Umbilical cord (tissue), 1 donor: ENCODE measurements at regions not wholly inside any gene's neighbourhood (a gene's known extent, or its start where the extent isn't known, plus 50 kb on each side); places are given as distances from the start of the nearest gene placed in this dataset.

Experiments used
- DNase-seq: peaks from one replicate; pipeline ENCODE4 v3.0.0-alpha.2; 2015; ENCODE audit warnings: low spot score

- DNase-seq: no peak
Measured at GRCh38 chr3:103341078-103341606, 906.3 kb downstream of the ZPLD1 start.

- DNase-seq: peak; percentile 6
Measured at GRCh38 chr3:103342205-103342731, 907.5 kb downstream of the ZPLD1 start.

DNA sequence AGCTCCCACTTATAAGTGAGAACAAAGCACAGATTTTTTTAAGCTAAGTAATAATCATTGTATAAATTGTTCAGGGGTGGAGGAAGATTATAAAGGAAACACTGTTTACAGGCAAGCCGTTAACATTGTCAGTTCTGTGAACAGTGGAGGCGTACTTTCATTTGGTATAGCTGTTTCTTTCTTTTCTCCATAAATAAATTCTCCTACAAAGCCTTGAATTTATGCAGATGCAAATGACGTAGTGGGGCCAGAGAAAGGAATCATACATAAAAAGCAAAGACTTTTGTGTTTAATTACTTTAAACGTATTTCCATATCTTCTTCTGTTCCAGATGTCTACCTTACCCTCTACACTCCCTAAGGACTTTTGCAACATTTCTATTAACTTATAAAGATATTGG is 914.9 kb downstream of the ZPLD1 start:
- no peak for DNase-seq

GRCh38 chr3:103365467-103365866 is 930.7 kb downstream of the ZPLD1 start:
- no peak for DNase-seq

DNA sequence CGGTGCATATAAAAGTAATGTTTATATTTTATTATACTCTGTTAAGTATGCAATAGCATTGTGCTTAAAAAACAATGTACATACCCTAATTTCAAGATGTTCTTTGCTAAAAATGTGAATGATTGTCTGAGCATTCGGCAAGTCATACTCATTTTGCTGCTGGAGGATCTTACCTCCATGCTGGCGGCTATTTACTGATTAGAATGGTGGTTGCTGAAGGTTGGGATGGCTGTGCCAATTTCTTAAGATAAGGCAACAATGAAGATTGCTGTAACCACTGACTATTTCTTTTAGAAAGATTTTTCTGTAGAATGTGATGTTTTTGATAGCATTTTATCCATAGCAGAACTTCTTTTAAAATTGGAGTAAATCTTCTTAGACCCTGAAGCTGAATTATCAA is 932.7 kb downstream of the ZPLD1 start:
- DNase-seq: no peak

GRCh38 chr3:103371411-103371810 is 936.6 kb downstream of the ZPLD1 start:
- no peak for DNase-seq

DNA sequence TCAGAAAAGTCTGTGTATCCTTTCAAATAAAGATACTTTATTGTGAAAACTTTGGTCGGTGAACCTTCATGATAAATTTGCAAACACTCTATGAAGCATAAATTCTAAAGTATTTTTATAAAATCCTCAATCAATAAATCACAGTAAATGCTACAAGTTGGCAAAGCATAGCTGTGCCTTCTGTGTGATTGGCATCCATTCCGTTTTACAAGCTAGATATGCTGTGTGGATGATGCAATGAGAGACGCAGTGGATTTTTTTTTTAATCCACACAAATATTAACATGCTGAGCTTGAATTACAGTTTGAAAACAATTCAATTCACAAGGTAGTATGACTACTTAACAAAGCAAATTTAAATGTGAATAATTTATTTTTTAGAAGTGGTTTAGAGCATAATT is 937.2 kb downstream of the ZPLD1 start:
- DNase-seq: peak; percentile 2

DNA sequence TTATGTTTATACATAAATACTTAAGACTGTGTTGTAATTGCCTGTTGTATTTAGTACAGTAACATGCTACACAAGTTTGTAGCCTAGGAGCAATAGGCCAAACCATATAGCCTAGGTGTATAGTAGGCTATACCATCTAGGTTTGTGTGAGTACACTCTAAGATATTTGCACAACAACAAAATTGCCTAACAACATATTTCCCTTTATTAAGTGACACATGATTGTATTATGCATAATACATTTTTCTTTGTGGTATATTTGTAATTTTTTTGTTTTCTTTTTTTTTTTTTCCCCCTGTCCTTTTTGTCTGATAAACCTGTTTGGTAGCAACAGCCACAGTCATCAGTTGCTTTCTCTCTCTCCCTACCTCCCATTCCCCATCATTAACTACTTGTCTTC is 945.6 kb downstream of the ZPLD1 start:
- DNase-seq: no peak

GRCh38 chr3:103381296-103382079 is 946.7 kb downstream of the ZPLD1 start:
- DNase-seq: no peak

DNA sequence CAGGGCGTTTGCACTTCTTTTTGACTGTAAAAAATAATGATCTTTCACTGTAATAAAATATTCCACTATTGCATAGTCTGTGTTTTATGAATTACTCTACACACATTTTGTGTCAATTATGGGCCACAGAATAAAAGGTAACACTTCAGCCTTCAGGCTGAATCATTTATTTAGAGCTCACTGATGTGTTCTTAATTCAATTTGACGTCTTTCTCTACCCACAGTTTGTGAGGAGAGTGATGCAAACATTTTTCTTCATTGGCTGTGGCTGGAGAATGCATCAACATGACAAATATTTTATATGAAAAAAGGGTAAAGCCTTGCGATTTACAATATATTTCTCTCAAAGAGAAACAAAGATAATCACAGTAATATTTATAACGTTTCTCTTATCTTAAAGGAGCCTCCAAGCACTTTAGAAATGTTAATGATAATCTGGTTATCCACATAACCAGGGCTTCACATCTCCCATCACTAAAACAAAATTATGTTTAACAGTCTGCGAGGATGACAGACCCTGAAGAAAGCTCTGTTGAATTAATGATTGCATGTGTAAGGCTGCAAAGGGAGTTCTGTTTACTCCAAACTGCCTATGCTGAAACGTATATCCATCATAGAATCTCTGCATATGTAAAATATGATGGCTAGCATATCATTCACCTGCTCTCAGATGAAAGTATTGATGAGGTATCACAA is 951.3 kb downstream of the ZPLD1 start:
- DNase-seq: no peak

GRCh38 chr3:103388214-103388613 is 953.4 kb downstream of the ZPLD1 start:
- peak; percentile 4 for DNase-seq

DNA sequence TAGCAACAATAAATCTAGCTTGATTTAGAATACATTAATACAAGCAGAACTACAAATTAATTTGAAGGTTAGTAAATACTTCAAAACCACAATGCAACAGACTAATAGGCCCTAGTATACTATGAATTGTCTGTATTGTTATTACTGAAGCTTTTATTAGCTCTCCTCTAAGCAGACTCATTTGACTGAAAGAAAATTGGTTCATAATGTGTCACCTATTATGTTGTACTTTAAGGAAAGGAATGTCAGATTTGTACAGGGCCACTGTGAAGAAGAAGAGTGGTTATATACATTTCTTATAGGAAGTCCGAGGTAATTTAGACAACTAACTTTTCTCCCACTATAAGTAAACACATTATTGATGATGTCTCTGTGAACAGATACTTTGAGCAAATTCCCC is 954.5 kb downstream of the ZPLD1 start:
- DNase-seq: no peak

GRCh38 chr3:103393395-103394186 is 958.8 kb downstream of the ZPLD1 start:
- no peak for DNase-seq

DNA sequence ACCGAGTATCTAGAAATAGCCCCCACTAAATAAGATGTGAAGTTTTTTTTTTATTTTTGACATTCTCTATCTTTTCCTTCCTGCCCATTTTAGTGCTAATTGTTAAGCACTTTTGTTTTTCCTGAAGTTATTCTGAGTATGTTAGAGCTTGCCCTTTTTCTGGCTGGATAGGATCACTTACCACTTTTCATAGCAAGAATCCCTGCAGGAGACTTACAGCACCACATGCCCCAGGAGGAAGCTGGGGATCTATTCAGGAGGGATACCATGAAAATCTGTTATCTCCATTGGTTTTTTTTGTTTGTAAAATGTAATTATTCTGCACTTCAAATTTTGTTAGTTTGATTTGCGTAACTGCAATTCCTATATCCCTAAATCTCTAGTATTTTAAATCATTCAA is 968.4 kb downstream of the ZPLD1 start:
- DNase-seq: no peak

DNA sequence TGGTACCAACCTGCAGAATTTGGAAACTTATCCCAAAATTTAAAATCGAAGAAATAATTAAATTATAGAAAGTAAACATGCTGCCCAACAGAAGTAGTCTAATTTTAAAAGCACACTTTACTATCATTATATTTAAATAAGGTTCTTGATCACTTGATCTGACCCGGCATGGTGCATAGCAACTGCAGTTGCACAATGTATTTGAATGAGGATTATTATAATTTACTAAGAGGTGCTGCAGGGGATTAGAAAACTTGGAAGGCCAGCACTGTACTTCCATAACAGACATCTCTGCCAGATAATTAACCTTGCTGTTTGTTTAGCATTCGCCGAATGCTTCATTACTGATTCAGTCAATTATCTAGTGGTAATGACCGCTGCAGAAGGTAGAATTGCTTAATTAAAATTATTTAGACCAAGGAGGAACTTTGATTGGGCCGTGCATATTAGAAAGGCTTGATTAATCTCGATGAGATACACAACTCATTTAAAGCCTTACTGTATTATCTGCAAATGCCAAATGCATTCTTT is 971.6 kb downstream of the ZPLD1 start:
- no peak for DNase-seq

GRCh38 chr3:103410231-103410630 is 975.4 kb downstream of the ZPLD1 start:
- DNase-seq: no peak

- no peak for DNase-seq
Measured at GRCh38 chr3:103421460-103421859, 986.6 kb downstream of the ZPLD1 start.

DNA sequence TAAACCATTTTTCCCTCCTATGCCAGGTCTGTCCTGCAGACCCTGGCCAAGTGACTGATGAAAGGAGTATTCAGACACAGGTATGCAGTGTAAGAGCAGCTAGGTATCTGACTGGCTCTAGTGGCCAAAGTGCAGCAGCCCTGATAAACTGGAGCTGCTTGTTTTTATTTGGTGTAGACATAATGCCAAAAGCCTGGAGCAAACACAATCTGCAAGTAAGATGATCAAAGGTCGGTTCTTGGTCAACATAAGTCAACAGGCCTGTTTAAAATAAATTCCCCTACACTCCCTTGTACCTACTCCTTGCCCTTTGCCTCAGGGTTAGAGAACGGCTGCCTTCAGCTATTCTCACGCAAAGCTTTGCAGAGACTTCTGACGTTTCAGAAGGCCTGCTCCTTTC is 1003.1 kb downstream of the ZPLD1 start:
- DNase-seq: no peak

GRCh38 chr3:103440539-103441203 is 1005.9 kb downstream of the ZPLD1 start:
- peak; percentile 2 for DNase-seq

DNA sequence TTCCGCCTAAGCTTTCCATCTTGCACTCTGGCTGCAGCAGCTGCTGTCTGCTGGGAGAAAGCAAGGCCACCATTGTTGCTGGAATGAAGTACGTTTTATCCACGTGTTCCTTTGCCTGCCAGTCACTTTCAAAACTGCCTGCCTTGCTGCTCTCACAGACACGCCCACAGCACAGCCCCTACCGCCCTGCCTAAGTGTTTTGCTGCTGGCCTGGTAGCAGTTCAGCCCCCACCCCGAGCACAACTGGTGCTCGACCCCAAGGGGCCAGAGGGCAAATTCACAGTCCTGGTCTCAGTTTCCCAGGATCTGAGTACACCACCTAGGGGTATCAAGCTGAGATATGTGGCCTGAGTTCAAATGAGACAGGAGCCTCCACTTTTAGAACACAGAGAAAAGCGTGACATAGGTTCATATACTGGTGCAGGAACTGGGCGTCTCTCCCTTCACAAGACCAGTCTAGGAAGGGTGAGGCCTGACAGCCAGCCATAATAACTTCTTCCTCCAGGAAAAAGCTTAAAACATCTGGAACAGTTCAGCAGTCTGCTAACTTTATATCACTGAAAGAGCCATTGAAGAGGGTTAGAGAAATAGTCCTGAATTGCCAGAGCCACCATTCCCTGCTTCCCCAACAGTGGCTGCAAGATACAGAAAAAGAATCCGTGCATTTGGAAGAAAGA is 1012.3 kb downstream of the ZPLD1 start:
- no peak for DNase-seq

DNA sequence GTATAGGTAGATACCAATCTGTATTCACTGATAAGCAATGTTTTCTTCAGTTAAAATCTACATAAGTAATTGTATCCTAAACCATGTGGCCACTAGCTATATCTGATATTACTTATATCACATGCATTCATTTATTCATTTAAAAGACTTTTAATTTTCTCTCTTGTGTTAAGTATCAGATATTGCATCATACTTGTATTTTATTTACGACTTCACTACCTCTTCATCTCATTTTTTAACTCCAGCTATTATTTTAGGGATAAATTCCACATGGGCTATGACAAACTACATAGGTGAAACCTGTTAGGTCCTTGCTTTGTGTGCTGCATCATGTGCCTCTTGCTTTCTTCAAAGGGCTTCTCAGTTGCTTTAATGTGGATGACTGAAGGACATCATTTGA is 1018.3 kb downstream of the ZPLD1 start:
- no peak for DNase-seq
